Heart right ventricle (tissue), 16 donors: ENCODE measurements at regions not wholly inside any gene's neighbourhood (a gene's known extent, or its start where the extent isn't known, plus 50 kb on each side); places are given as distances from the start of the nearest gene placed in this dataset.
"Not testable (repeated sequence)": the region's sequence is repeated elsewhere in the genome, so short reads cannot be mapped to it uniquely, and the experiment has no call there.

Experiments
- ATAC-seq, 8 donors: fragments of 200-7000 bp; cut with Tn5 transposase; one replicate each; pipeline ENCODE4 v1.9.1; 2020; ENCODE audit warnings: mild to moderate bottlenecking in 8 of 8, moderate library complexity in 8 of 8, moderate number of reproducible peaks in 1 of 8
- DNase-seq, 2 donors: peaks; one replicate each; pipeline ENCODE4 v3.0.0-alpha.2; 2020
- H3K27ac ChIP-seq, 10 donors: fragments of 200-600 bp; sonication (generic) in 2 of 10; one replicate each; pipeline versions ENCODE4 v1.5.0 to v1.8.0; 2020 to 2022; ENCODE audit warnings: mild to moderate bottlenecking in 3 of 10
- H3K27me3 ChIP-seq, 7 donors: fragments of 200-600 bp; one replicate each; pipeline ENCODE4 v1.8.0; 2021 to 2022; ENCODE audit warnings: mild to moderate bottlenecking in 2 of 7
- H3K36me3 ChIP-seq, 9 donors: fragments of 200-600 bp; sonication (generic) in 1 of 9; one replicate each; pipeline versions ENCODE4 v1.5.0 to v1.8.0; 2020 to 2022; ENCODE audit warnings: mild to moderate bottlenecking in 2 of 9
- H3K4me1 ChIP-seq, 9 donors: fragments of 200-600 bp; sonication (generic) in 1 of 9; one replicate each; pipeline versions ENCODE4 v1.5.0 to v1.8.0; 2020 to 2022; ENCODE audit warnings: mild to moderate bottlenecking in 4 of 9
- H3K4me3 ChIP-seq, 10 donors: fragments of 200-600 bp; sonication (generic) in 2 of 10; one replicate each; pipeline versions ENCODE4 v1.5.0 to v1.8.0; 2020 to 2022; ENCODE audit warnings: mild to moderate bottlenecking in 7 of 10, moderate library complexity in 2 of 10
- H3K9me3 ChIP-seq, 11 donors: fragments of 200-600 bp in 10 of 11; sonication (generic) in 2 of 11; one replicate each; pipeline versions ENCODE4 v1.5.0 to v1.8.0; 2013 to 2022; ENCODE audit warnings: mild to moderate bottlenecking in 2 of 11, control low read depth in 1 of 11, moderate library complexity in 1 of 11
- WGBS, 2 donors: extraction: QIAGEN DNeasy Blood & Tissue Kit; methylation state at CpG; one replicate each; pipeline ENCODE4 v1.1.7; 2013; ENCODE audit warnings: inconsistent platforms in 1 of 2; 5-methylcytosine and 5-hydroxymethylcytosine counted together
- intact Hi-C, 10 donors: fragments of 100-400 bp; cut with DNase I; formaldehyde crosslinking; loops; one replicate each; pipeline versions ENCODE4 v1.11.1 to v1.14.2; 2022
- TF ChIP-seq, protein P1 (sequence below), 9 donors: fragments of 200-600 bp; sonication (generic) in 2 of 9; IDR thresholded peaks; one replicate each; pipeline versions ENCODE4 v1.5.0 to v1.8.0; 2021 to 2022; ENCODE audit warnings: antibody characterized with exemption in 9 of 9, mild to moderate bottlenecking in 5 of 9, moderate library complexity in 1 of 9
- donor health status: Arrhythmogenic right ventricular cardiomyopathy.
- donor health status: ischemic (EF 13 %, LVEDD 7.1; RV severe dilation, severe dysfunction).
- donor health status: healthy with polysubstance abuse.
- donor health status: DM: no; HTN: yes; CAD: no.
- donor health status: DM: no; HTN: no; CAD: no.
- donor health status: ischemic (EF 25% LVEDD 6.9; RV normal size, moderate dysfunction).
- donor health status: ischemic (EF 25% LVEDD 5.7; RV mildly dilated, moderate dysfunction).
- donor health status: healthy.
- donor health status: DM: yes; HTN: yes; CAD: no.
- donor health status: Ischemic cardiomyopathy.
- donor health status: ischemic (EF 35%, LVEDD 5.7; RV mildly dilated, moderate dysfunction).
- donor health status: nonischemic (EF 11% LVEDD 7.7; RV severe dilation, severe dysfunction).
- donor health status: DM: yes; HTN: yes; CAD: no.
- donor health status: PGD.
- donor health status: ischemic (EF 29% LVEDD 5.4; RV normal size, mild dysfunction).
- donor health status: nonischemic (EF 23%, LVEDD 6.1; RV moderate dilation, normal function).

DNA sequence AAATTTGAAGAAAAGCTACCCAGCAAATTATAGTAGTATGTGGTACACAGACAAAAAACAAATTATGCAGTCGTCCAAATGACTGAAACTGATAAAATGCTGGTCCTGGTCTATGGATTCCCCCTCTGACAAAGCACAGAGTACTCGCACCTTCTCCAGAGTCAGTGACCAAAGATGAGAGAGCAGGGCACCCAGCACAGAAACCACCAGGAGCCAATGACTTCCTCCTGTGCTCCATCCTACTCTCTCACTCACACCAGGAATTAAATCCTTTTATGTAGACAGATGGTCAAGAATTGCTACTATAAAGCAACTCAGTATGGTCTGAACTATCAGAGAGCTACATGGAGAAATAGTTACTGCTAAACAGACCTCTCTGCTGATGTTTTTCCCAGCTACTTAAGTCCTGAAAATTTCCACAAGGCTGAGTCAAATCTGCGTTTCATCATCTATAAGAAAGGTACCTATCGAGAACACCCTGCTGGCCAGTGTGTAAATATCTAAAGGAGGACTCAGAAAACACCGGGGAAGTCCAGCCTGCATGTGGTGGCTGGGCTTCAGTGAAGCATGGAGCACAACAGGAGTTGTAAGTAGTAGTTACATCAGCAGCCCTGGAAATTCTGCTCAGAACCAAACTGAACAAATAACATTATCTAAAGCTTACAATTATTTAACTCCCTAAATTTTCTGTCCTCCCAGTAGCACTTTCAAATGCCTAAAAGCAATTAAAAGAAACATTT, 84.5 kb upstream of the FBXO28 start:
- H3K9me3 ChIP-seq, intact Hi-C loops: not testable (repeated sequence)
- WGBS, 2 donors = 73 to 77% methylated on average over 4 of the region's 5 CpGs

DNA sequence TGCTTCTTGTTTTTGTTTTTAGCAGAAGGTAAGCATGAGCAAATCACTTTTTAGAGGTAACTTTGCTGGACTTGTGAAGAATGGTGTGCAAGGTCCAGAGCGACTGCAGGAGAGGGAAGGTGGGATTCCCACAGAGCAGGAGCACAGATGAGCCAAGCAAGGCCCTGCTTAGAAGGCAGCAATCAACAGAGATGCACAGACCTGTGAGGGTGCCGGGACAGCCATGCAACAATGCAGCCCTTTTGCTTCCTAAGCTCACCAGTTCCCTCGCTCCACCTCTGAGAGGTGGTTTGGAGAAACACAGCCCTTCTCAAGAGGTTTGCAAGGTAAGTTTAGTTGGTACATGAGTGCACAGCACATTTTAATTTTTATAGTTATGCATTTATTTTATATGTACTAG, 85.1 kb upstream of the FBXO28 start:
- H3K36me3 ChIP-seq, H3K27me3 ChIP-seq, H3K4me1 ChIP-seq, ATAC-seq, DNase-seq, H3K9me3 ChIP-seq, H3K4me3 ChIP-seq, H3K27ac ChIP-seq, intact Hi-C loops: not testable (repeated sequence)
- WGBS, 2 donors = 88 to 94% methylated on average over 3 of the region's 3 CpGs

More for the DNA sequence above, 84.5 kb upstream of the FBXO28 start:
- not testable (repeated sequence) for H3K36me3 ChIP-seq, H3K27ac ChIP-seq, H3K27me3 ChIP-seq, H3K4me3 ChIP-seq, H3K4me1 ChIP-seq, ATAC-seq, DNase-seq

DNA sequence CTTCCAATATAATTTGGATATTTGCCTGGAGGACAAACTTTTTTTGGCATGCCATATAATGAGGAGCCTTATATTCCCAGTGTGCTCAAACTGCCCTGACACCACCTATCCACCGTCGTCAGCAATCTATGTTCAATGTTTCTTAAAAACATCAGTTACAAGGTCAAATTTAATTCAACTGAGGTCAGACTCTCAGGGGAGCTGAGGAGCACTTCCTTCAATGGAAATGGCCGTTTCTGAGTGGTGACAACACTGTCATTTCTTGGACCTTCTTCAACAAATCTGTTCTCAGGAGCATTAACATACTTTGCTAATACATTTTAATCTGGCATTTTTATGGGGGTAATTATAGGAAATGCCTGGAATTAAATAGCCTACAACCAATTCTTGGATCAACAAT, 90.8 kb upstream of the FBXO28 start:
- intact Hi-C loops, H3K36me3 ChIP-seq, H3K27me3 ChIP-seq, H3K4me3 ChIP-seq, H3K9me3 ChIP-seq, DNase-seq: not testable (repeated sequence)
- peak in 5 of 8 donors; percentile 29 to 65 (median 47) for ATAC-seq
- Histone ChIP-seq H3K4me1 (peaks cover 0 to 24% (median 0%) of the 10 kb centered on the region in 9 donors), H3K27ac (peak overlapping the region in 1 of 10 donors; percentile 16)
- 34 to 48% methylated on average over 3 of the region's 3 CpGs for WGBS, 2 donors

DNA sequence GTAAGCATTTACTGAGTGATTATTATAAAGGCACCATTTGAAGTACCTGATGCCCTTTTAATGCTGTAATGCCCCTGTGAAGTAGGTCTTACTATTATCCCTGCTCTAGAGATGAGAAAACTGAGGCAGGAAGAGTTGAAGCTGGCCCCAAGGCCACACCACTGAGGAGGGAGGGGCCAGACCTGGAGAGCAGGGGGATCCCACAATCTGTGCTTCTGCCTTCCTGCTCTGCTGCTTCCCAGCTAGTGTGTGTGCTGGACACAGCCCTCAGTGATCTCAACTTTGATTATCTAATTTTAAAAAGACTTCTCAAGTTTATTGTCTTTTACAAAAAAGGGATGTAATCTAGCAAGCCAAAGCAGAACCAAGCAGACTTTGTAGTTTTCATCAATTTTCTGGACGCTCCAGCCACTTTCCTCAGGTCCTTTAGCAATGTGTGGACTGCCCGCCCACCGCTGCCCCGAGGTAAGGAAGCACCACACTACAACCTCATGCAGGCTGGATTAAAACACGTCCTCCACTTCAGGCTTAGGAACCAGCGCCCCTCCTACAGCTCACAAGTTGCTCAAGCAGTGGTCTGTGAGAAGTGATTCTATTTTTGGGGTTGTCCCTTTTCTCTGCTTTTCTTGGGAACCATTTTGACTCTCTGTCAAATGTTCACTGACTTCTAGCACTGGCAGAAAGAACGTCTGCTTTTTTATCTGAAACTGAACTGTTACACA, 91.5 kb upstream of the FBXO28 start:
- DNase-seq, H3K4me3 ChIP-seq, H3K9me3 ChIP-seq, H3K27me3 ChIP-seq, H3K36me3 ChIP-seq, intact Hi-C loops: not testable (repeated sequence)
- peak in 4 of 8 donors; percentile 24 to 45 (median 38) for ATAC-seq
- peak overlapping the region in 3 of 10 donors; percentile 6 to 25 (median 16) for H3K27ac ChIP-seq
- WGBS, 2 donors = 35 to 48% methylated on average over 6 of the region's 7 CpGs
- peaks cover 0 to 24% (median 0%) of the 10 kb centered on the region in 9 donors for H3K4me1 ChIP-seq

GRCh38 chr1:224019866-224020265, 94.0 kb upstream of the FBXO28 start:
- peaks cover 0 to 24% (median 0%) of the 10 kb centered on the region in 9 donors for H3K4me1 ChIP-seq
- H3K9me3 ChIP-seq, H3K27me3 ChIP-seq, DNase-seq, H3K4me3 ChIP-seq, intact Hi-C loops, H3K36me3 ChIP-seq: not testable (repeated sequence)
- peak overlapping the region in 3 of 10 donors; percentile 1 to 51 (median 49) for H3K27ac ChIP-seq
- ATAC-seq = peak in 7 of 8 donors; percentile 26 to 81 (median 75)
- 18 to 36% methylated on average over 3 of the region's 3 CpGs for WGBS, 2 donors

DNA sequence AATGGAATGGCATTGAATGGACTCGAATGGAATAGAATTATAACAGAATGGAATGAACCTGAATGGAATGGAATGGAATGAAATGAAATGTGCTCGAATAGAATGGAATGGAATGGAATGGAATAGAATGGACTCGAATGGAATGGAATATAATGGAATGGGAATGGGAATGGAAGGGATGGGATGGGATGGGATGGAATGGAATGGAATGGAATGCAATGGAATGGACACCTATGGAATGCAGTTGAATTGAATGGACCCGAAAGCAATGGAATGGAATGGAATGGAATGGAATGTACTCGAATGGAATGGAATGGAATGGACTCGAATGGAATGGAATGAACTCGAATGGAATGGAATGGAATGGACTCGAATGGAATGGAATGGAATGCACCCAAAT, 98.1 kb upstream of the FBXO28 start:
- H3K27ac ChIP-seq, H3K36me3 ChIP-seq, DNase-seq, H3K4me3 ChIP-seq, H3K4me1 ChIP-seq, H3K27me3 ChIP-seq, ATAC-seq, intact Hi-C loops: not testable (repeated sequence)
- 95 to 98% methylated on average over 8 of the region's 8 CpGs for WGBS, 2 donors
- H3K9me3 ChIP-seq = peaks cover 0 to 30% (median 0%) of the 10 kb centered on the region in 11 donors

DNA sequence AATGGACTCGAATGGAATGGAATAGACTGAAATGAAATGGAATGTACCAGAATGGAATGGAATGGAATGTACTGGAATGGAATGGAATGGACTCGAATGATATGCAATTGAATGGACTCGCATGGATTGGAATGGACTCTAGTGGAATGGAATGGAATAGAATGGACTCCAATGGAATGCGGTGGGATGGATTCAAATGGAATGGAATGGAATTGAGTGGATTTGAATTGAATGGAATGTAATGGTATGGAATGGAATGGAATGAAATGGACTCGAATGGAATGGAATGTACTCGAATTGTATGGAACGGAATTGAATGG, 99.6 kb upstream of the FBXO28 start:
- peaks cover 0 to 4% (median 0%) of the 10 kb centered on the region in 9 donors for H3K4me1 ChIP-seq
- peaks cover 0 to 9% (median 0%) of the 10 kb centered on the region in 9 donors for H3K36me3 ChIP-seq
- DNase-seq (no peak), ATAC-seq (no peak)
- H3K27ac ChIP-seq = no peak overlapping the region
- WGBS, 2 donors = 92% methylated on average over 7 of the region's 7 CpGs
- intact Hi-C loops = no loop called here
- TF ChIP-seq, protein P1, sequence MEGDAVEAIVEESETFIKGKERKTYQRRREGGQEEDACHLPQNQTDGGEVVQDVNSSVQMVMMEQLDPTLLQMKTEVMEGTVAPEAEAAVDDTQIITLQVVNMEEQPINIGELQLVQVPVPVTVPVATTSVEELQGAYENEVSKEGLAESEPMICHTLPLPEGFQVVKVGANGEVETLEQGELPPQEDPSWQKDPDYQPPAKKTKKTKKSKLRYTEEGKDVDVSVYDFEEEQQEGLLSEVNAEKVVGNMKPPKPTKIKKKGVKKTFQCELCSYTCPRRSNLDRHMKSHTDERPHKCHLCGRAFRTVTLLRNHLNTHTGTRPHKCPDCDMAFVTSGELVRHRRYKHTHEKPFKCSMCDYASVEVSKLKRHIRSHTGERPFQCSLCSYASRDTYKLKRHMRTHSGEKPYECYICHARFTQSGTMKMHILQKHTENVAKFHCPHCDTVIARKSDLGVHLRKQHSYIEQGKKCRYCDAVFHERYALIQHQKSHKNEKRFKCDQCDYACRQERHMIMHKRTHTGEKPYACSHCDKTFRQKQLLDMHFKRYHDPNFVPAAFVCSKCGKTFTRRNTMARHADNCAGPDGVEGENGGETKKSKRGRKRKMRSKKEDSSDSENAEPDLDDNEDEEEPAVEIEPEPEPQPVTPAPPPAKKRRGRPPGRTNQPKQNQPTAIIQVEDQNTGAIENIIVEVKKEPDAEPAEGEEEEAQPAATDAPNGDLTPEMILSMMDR (IDR thresholded peaks at IDR 0.05) = no peak
- H3K9me3 ChIP-seq = peaks cover 0 to 30% (median 0%) of the 10 kb centered on the region in 11 donors
- H3K4me3 ChIP-seq = no peak overlapping the region
- no peaks in the 10 kb centered on the region for H3K27me3 ChIP-seq

GRCh38 chr1:224013626-224014329, 100.1 kb upstream of the FBXO28 start:
- ATAC-seq, H3K27ac ChIP-seq, H3K4me3 ChIP-seq, H3K27me3 ChIP-seq, intact Hi-C loops, H3K4me1 ChIP-seq, DNase-seq: not testable (repeated sequence)
- Histone ChIP-seq H3K36me3 (peaks cover 0 to 14% (median 0%) of the 10 kb centered on the region in 9 donors), H3K9me3 (peaks cover 0 to 30% (median 0%) of the 10 kb centered on the region in 11 donors)
- 86 to 88% methylated on average over 26 to 28 of the region's 28 CpGs for WGBS, 2 donors

GRCh38 chr1:224012807-224013434, 101.0 kb upstream of the FBXO28 start:
- H3K9me3 ChIP-seq = peaks cover 0 to 30% (median 0%) of the 10 kb centered on the region in 11 donors
- H3K4me1 ChIP-seq, H3K4me3 ChIP-seq, H3K27me3 ChIP-seq, intact Hi-C loops, H3K27ac ChIP-seq, DNase-seq, ATAC-seq: not testable (repeated sequence)
- H3K36me3 ChIP-seq = peaks cover 0 to 23% (median 0%) of the 10 kb centered on the region in 9 donors
- whole genome bisulfite sequencing, 2 donors = 92 to 93% methylated on average over 19 of the region's 19 CpGs
